ENCODE measurements at regions not wholly inside any gene's neighbourhood (a gene's known extent, or its start where the extent isn't known, plus 50 kb on each side); places are given as distances from the start of the nearest gene placed in this dataset.

DNA sequence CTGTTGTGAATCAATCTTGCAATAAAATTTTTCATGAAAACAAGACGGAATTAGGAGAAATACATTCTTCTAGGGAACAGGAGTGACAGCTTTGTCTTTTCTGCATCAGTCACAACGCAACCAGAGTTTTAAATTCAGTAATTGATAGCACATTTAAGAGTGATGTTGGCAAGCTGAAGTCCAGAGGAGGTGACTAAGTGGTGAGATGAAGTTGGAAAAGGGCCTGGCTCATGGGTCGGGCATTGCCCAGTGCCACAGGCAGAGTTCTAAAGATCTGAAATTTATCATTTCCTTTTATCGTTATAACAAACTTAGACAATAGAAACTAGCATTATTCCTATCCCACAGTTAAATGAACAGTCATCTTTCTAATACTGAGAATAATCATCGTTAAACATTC is 764.6 kb upstream of the ZEB2 start:
- TF ChIP-seq, protein P1, sequence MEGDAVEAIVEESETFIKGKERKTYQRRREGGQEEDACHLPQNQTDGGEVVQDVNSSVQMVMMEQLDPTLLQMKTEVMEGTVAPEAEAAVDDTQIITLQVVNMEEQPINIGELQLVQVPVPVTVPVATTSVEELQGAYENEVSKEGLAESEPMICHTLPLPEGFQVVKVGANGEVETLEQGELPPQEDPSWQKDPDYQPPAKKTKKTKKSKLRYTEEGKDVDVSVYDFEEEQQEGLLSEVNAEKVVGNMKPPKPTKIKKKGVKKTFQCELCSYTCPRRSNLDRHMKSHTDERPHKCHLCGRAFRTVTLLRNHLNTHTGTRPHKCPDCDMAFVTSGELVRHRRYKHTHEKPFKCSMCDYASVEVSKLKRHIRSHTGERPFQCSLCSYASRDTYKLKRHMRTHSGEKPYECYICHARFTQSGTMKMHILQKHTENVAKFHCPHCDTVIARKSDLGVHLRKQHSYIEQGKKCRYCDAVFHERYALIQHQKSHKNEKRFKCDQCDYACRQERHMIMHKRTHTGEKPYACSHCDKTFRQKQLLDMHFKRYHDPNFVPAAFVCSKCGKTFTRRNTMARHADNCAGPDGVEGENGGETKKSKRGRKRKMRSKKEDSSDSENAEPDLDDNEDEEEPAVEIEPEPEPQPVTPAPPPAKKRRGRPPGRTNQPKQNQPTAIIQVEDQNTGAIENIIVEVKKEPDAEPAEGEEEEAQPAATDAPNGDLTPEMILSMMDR (IDR thresholded peaks at IDR 0.05), result no peak
- no peak for TF ChIP-seq POLR2A (IDR thresholded peaks at IDR 0.05)

Measured in uterus (tissue), 2 donors.